Hematopoietic multipotent progenitor cell treated with erythropoietin and hydrocortisone succinate and interleukin-3 and kit ligand, for 6 days (in vitro differentiated cells): ENCODE measurements at regions not wholly inside any gene's neighbourhood (a gene's known extent, or its start where the extent isn't known, plus 50 kb on each side); places are given as distances from the start of the nearest gene placed in this dataset.

ENCODE experiments used
- DNase-seq: peaks from one replicate; pipeline ENCODE4 v3.0.0-alpha.2; 2015

GRCh38 chr3:31404871-31405270 lies 127.9 kb upstream of the STT3B start:
- DNase-seq = no peak

GRCh38 chr3:31405515-31405914 lies 127.2 kb upstream of the STT3B start:
- DNase-seq = no peak

GRCh38 chr3:31406896-31407295 lies 125.8 kb upstream of the STT3B start:
- no peak for DNase-seq

GRCh38 chr3:31407665-31408064 lies 125.1 kb upstream of the STT3B start:
- DNase-seq = no peak

GRCh38 chr3:31408720-31409119 lies 124.0 kb upstream of the STT3B start:
- DNase-seq = no peak

GRCh38 chr3:31409389-31409788 lies 123.3 kb upstream of the STT3B start:
- no peak for DNase-seq

- DNase-seq = no peak
Measured at GRCh38 chr3:31409866-31410265, 122.9 kb upstream of the STT3B start.

GRCh38 chr3:31410411-31410810 lies 122.3 kb upstream of the STT3B start:
- no peak for DNase-seq

- DNase-seq = no peak
Measured at GRCh38 chr3:31412832-31413231, 119.9 kb upstream of the STT3B start.

GRCh38 chr3:31413515-31413914 lies 119.2 kb upstream of the STT3B start:
- no peak for DNase-seq

- DNase-seq = no peak
Measured at GRCh38 chr3:31416980-31417379, 115.7 kb upstream of the STT3B start.

GRCh38 chr3:31417486-31417885 lies 115.2 kb upstream of the STT3B start:
- DNase-seq = no peak

- DNase-seq = no peak
Measured at GRCh38 chr3:31420311-31420710, 112.4 kb upstream of the STT3B start.

- no peak for DNase-seq
Measured at GRCh38 chr3:31421314-31422048, 111.2 kb upstream of the STT3B start.

GRCh38 chr3:31422237-31422636 lies 110.5 kb upstream of the STT3B start:
- DNase-seq = peak; percentile 16

GRCh38 chr3:31423482-31423881 lies 109.2 kb upstream of the STT3B start:
- DNase-seq = no peak

- DNase-seq = no peak
Measured at GRCh38 chr3:31425401-31425800, 107.3 kb upstream of the STT3B start.

GRCh38 chr3:31427623-31428022 lies 105.1 kb upstream of the STT3B start:
- no peak for DNase-seq

- DNase-seq = no peak
Measured at GRCh38 chr3:31431321-31431720, 101.4 kb upstream of the STT3B start.

GRCh38 chr3:31432897-31433678 lies 99.6 kb upstream of the STT3B start:
- no peak for DNase-seq

GRCh38 chr3:31433679-31433992 lies 99.1 kb upstream of the STT3B start:
- no peak for DNase-seq

- no peak for DNase-seq
Measured at GRCh38 chr3:31434819-31435218, 97.9 kb upstream of the STT3B start.

GRCh38 chr3:31436830-31437229 lies 95.9 kb upstream of the STT3B start:
- no peak for DNase-seq

GRCh38 chr3:31438742-31439141 lies 94.0 kb upstream of the STT3B start:
- no peak for DNase-seq
